Gastrocnemius medialis (tissue), 4 donors: ENCODE measurements at regions not wholly inside any gene's neighbourhood (a gene's known extent, or its start where the extent isn't known, plus 50 kb on each side); places are given as distances from the start of the nearest gene placed in this dataset.

ENCODE experiments used
- CTCF ChIP-seq, 5 experiments: fragments of 450-650 bp in 3 of 5; fragments of 200-600 bp in 2 of 5; sonication (generic) in 2 of 5; IDR thresholded peaks in 4 of 5; conservative IDR thresholded peaks in 1 of 5; 1 replicate in 4 of 5; 2 replicates in 1 of 5; pipeline ENCODE4 v1.5.1; 2016 to 2019; ENCODE audit warnings: antibody characterized with exemption in 5 of 5, mild to moderate bottlenecking in 3 of 5, moderate library complexity in 3 of 5
- POLR2A ChIP-seq, 2 donors: fragments of 450-650 bp; IDR thresholded peaks; one replicate each; pipeline ENCODE4 v1.6.1; 2017; ENCODE audit warnings: antibody characterized with exemption in 2 of 2, mild to moderate bottlenecking in 2 of 2, moderate library complexity in 2 of 2

GRCh38 chr2:41400088-41400665 lies 647.6 kb upstream of the PKDCC start:
- TF ChIP-seq POLR2A (IDR thresholded peaks at IDR 0.05) (no peak), CTCF (IDR thresholded peaks at IDR 0.05 in 4 of 5, conservative IDR thresholded peaks at IDR 0.05 in 1 of 5) (no peak)
